ENCODE measurements at regions not wholly inside any gene's neighbourhood (a gene's known extent, or its start where the extent isn't known, plus 50 kb on each side); places are given as distances from the start of the nearest gene placed in this dataset.

DNA sequence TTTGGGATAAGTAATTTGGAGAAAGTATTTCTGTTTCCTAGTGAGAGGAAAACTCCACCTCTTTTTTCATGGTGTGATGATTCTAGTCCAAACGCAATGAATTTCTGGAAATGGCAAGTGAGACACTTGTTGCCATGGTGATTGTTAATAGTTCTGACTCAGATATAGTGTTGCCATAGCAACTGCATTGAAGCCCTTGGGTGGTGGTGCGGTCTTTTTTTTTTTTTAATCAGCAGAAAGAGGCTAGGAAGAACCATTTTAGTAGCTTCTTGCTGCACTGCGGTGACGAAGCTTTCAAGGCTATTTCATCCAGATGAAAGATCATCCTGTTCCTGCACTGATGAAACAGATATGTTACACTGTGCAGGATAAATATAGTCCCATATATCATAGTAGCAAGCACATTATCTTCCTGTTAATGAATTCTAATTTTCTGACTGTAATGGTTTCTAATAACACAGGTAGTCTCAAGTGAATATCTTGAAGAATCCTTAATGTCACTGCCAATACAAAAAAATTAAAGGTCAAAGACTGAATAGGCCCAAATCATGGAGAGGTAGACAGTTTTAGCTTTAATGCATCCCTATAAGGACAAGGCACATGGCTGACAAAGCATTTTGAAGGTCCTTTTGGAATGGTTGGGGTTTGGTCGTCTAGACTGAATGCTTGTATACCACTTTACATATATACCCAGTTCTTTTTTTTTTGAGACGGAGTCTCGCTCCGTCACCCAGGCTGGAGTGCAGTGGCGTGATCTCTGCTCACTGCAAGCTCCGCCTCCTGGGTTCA lies 125.1 kb upstream of the ZBTB20 start:
- no peak overlapping the region for H3K4me3 Mint-ChIP-seq (ENCODE audit: low read depth)
- H3K4me1 Mint-ChIP-seq (ENCODE audit: low read depth), result no peaks in the 10 kb centered on the region

DNA sequence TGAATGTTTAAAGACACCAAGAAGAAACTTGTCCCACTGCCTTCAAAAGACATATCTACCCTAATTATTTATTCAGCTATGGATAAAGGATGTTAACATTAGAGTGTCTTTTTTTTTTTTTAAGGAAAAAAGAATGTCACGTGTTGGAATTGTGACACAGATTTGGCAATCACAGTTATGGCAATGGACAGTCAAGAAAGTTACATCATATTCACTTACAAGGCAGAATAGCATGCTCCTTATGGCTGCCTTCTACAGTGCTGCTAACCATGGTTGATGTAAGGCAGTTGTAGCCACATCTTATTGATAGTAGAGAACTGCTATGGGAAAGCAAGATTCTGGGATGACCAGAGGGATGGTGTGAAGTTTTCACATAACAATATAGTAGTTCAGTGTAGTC lies 128.8 kb upstream of the ZBTB20 start:
- Mint-ChIP-seq H3K36me3 (ENCODE audit: insufficient read depth) (no peaks in the 10 kb centered on the region), H3K4me3 (ENCODE audit: low read depth) (no peak overlapping the region), H3K27me3 (no peaks in the 10 kb centered on the region), H3K27ac (no peak overlapping the region), H3K9me3 (ENCODE audit: low read depth) (no peaks in the 10 kb centered on the region), H3K4me1 (ENCODE audit: low read depth) (no peaks in the 10 kb centered on the region)
- TF ChIP-seq, protein P1, sequence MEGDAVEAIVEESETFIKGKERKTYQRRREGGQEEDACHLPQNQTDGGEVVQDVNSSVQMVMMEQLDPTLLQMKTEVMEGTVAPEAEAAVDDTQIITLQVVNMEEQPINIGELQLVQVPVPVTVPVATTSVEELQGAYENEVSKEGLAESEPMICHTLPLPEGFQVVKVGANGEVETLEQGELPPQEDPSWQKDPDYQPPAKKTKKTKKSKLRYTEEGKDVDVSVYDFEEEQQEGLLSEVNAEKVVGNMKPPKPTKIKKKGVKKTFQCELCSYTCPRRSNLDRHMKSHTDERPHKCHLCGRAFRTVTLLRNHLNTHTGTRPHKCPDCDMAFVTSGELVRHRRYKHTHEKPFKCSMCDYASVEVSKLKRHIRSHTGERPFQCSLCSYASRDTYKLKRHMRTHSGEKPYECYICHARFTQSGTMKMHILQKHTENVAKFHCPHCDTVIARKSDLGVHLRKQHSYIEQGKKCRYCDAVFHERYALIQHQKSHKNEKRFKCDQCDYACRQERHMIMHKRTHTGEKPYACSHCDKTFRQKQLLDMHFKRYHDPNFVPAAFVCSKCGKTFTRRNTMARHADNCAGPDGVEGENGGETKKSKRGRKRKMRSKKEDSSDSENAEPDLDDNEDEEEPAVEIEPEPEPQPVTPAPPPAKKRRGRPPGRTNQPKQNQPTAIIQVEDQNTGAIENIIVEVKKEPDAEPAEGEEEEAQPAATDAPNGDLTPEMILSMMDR (IDR thresholded peaks at IDR 0.05; ENCODE audit: unreplicated experiment), result no peak
- DNase-seq (ENCODE audit: low spot score, unreplicated experiment), result no peak

More for the DNA sequence above, 125.1 kb upstream of the ZBTB20 start:
- no peak overlapping the region for H3K27ac Mint-ChIP-seq
- no peaks in the 10 kb centered on the region for H3K36me3 Mint-ChIP-seq (ENCODE audit: insufficient read depth)
- H3K9me3 Mint-ChIP-seq (ENCODE audit: low read depth), result no peaks in the 10 kb centered on the region
- TF ChIP-seq, protein P1 (IDR thresholded peaks at IDR 0.05; ENCODE audit: unreplicated experiment), result no peak
- no peak for DNase-seq (ENCODE audit: low spot score, unreplicated experiment)
- H3K27me3 Mint-ChIP-seq, result no peaks in the 10 kb centered on the region

DNA sequence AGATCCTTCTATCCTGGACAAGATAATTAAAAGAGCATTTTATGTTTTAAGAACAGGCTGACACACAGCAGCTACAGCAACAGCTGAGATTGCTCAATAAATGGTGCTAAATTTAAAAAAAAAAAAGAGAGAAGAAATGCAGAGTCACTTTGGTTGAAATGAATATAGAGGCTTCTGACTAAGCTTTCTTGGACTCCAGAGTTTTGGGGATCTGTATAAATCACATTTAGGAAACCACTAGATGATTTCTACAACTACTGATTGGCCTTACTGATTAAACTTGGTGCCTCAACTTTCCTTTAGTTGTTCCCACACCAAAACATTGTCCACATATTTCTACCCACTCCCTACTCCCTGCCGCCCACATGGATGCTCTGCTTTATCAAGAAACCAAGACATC lies 132.9 kb upstream of the ZBTB20 start:
- no peak overlapping the region for H3K4me3 Mint-ChIP-seq (ENCODE audit: low read depth)

DNA sequence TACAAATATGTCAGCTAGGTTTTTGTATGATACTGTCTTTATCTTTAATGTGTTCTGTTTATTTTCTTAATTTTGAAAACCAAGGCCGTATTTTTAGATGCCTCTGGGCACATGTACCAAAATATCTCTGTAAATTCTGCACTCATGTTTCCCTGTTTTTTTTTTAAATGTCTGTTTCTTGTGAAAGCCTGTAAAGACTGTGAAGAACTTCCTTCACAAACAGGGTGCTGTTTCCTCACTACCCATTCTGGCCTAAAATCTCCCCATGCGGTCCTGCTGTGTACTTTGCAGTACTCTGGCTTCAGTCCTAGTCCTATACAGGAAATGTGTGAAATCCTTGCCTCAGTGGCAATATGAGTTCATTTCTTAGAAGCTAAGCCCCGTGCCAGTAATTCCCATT lies 133.4 kb upstream of the ZBTB20 start:
- Mint-ChIP-seq H3K9me3 (ENCODE audit: low read depth) (no peaks in the 10 kb centered on the region), H3K4me1 (ENCODE audit: low read depth) (no peaks in the 10 kb centered on the region), H3K4me3 (ENCODE audit: low read depth) (no peak overlapping the region), H3K27me3 (no peaks in the 10 kb centered on the region), H3K27ac (no peak overlapping the region), H3K36me3 (ENCODE audit: insufficient read depth) (no peaks in the 10 kb centered on the region)
- TF ChIP-seq, protein P1 (IDR thresholded peaks at IDR 0.05; ENCODE audit: unreplicated experiment), result no peak
- no peak for DNase-seq (ENCODE audit: low spot score, unreplicated experiment)

More for the DNA sequence above, 132.9 kb upstream of the ZBTB20 start:
- Mint-ChIP-seq H3K4me1 (ENCODE audit: low read depth) (no peaks in the 10 kb centered on the region), H3K9me3 (ENCODE audit: low read depth) (no peaks in the 10 kb centered on the region), H3K36me3 (ENCODE audit: insufficient read depth) (no peaks in the 10 kb centered on the region), H3K27me3 (no peaks in the 10 kb centered on the region), H3K27ac (no peak overlapping the region)
- TF ChIP-seq, protein P1 (IDR thresholded peaks at IDR 0.05; ENCODE audit: unreplicated experiment), result no peak
- no peak for DNase-seq (ENCODE audit: low spot score, unreplicated experiment)

DNA sequence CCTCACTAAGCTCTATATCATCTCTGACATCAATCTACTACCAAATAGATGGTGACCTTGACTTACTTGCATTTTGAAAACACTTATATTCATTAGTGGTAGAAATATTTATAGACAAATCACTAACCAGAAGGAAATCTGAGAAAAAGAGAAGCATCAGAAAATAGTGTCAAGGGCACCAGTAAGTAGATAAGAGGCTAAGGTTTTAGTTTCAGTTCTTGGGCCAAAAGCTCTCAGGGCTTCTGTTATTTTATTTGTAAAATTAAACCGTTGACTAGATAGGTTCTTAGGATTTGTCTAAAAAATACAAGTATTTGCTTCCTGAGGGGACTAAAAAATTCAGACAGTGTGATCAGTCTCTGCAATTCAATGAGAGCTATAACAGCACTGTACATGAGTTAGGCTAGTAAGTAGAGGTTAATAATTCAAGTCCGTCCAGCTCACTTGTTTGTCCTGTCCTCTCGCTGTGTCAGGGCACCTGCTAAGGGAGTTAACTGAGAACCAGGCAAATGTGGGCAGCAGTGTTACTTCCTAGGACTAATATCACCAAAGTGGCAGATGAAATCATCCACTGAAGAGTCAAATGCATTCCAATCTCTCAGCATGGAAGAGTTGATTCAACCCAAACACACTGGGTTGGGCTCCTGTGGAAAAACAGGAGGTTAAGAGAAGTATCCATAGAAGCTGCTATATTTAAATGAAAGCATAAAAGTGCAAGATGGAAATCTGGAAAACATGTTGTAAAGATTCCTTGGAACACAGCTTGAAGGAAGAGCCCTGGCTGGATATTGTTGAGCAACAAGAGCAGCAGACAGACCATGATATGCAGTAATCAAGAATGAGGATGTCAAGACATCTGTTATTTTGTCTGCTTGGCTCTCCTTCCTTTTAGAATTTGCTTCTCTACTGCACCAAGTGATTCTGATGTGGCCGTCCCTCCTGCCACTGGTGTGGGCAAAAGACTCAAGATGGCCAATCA lies 134.9 kb upstream of the ZBTB20 start:
- Mint-ChIP-seq H3K9me3 (ENCODE audit: low read depth) (no peaks in the 10 kb centered on the region), H3K36me3 (ENCODE audit: insufficient read depth) (no peaks in the 10 kb centered on the region), H3K27ac (no peak overlapping the region), H3K4me1 (ENCODE audit: low read depth) (no peaks in the 10 kb centered on the region), H3K4me3 (ENCODE audit: low read depth) (no peak overlapping the region), H3K27me3 (no peaks in the 10 kb centered on the region)
- TF ChIP-seq, protein P1 (IDR thresholded peaks at IDR 0.05; ENCODE audit: unreplicated experiment), result no peak
- no peak for DNase-seq (ENCODE audit: low spot score, unreplicated experiment)
